ENCODE measurements at regions not wholly inside any gene's neighbourhood (a gene's known extent, or its start where the extent isn't known, plus 50 kb on each side); places are given as distances from the start of the nearest gene placed in this dataset.

DNA sequence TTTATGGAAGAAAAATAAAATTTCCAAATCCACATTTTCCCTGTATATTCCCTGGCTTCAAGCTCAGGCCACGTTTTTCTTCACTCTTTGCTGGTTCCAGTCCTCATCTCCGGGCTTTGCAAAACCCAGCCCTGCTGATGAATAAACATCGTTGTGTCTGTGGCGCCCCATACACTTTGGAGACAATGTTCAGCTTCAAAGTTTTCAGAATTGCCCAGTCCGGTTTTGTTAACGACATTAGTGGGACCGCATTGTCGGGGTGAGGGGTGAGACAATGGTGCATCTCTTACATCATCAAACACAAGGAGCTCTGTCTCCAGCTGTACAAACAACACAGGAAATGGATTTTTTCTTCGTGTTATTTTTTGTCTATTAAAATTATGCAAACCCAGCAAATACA, 53.4 kb upstream of the HTATIP2 start:
- no peak for TF ChIP-seq POLR2AphosphoS5 (IDR thresholded peaks at IDR 0.05)
- TF ChIP-seq CTCF (IDR thresholded peaks at IDR 0.05): no peak
- no peak for TF ChIP-seq EP300 (IDR thresholded peaks at IDR 0.05)
- no peak for TF ChIP-seq POLR2A (IDR thresholded peaks at IDR 0.05)
